NCI-H1092 (cell line): ENCODE measurements at regions not wholly inside any gene's neighbourhood (a gene's known extent, or its start where the extent isn't known, plus 50 kb on each side); places are given as distances from the start of the nearest gene placed in this dataset.
A peak's percentile ranks its signal among the peaks of the same experiment; 100 is the strongest.
"Not testable (repeated sequence)": the region's sequence is repeated elsewhere in the genome, so short reads cannot be mapped to it uniquely, and the experiment has no call there.

Source experiments
- DNase-seq: peaks from one replicate; lab custom pipeline; 2025; lab: John Stamatoyannopoulos, UW

DNA sequence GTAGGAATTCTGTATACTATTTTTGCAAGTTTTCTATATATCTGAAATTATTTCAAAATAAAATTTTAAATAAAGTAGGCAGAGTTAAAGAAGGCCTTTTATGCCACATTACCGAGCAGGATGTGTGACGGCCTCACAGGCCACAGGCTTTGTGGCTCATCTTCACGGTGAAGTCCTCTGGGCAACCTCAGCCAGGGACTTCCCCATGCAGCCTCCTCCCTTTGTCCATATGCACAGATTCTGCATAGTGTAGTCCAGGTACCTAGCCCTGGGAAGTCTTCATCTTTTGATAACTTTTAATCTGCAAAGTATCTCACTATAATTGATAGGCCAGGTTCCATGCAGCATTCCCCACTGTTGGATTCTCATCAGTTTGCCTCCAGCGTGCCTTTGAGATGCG, 62.8 kb downstream of the ARHGAP11B start:
- DNase-seq, result not testable (repeated sequence)

DNA sequence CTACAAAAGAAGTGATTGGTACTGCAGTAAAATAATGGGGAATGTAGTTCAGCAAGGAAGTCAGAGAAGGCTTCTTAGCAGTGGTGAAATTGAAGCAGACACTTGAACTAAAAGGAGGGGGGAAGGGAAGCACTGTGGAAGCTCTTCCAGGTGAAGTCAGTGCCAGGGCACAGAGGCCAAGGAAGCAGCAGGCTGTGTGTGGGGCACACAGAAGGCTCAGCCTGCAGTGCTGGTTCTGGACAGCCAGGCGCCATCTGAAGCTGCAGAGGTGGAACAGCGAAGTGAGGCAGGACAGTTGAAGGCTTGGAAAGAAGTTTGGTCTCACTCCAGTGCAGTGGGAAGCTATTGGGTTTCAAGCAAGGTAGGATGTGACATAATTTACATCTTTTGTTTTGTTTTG, 64.2 kb downstream of the ARHGAP11B start:
- DNase-seq, result not testable (repeated sequence)

DNA sequence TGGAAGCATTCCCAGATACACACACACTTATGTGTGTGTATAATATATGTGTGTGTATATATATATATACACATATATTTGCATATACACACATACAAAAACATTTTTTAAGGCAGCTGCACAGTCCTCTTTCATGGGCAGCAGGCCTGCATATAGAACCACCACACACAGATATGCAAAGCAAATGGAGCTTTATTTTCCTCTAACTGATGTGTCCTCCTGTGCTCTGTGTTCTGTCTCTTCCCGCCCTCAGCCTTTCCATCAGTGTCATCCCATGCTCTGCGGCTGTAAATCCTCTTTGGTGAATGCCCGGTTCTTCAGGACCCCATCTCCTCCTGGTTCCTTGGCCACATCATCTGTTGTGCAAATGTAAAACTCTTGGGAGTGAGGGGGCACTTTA, 69.9 kb downstream of the ARHGAP11B start:
- not testable (repeated sequence) for DNase-seq

DNA sequence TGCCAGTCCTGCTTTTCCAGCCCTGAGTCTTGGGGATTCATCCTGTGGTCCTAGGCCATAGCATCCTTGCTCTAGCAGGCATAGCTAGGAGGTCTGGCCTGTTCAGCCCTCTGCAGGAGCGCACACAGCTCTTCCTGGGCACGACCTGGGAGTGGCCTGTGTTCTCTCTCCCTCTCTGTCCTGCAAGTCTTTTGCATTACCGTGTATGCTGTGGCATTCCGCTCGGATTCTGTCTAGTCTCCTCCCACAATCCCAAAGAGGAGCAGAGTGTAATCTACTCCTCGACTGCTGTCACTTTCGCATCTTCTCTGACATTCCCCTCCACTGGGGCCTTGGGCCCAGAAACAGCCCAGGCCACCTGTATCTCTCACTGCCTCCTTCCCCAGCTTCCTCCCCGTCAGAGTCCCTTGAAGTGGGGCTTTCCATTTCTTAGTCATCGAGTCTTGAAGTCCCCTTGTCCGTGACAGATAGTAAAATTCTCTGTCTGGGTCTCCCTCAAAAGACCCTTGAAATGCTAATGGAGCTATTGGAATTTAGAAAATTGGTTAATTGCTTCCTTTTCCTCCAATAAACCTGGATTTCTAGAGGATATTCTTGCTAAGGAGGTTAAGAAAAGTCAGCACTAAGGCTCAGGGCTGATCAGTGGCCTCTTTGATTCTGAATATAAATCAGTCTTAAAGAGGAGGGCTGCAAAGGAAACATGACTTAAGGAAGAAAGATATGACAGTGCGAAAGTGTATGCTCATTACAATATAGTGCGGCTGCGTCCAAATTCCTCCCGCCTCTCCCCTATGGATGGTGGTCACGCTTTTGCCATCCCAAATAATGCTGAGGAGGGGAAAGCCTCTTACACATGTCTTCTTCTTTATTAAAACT, 70.7 kb downstream of the ARHGAP11B start:
- not testable (repeated sequence) for DNase-seq

DNA sequence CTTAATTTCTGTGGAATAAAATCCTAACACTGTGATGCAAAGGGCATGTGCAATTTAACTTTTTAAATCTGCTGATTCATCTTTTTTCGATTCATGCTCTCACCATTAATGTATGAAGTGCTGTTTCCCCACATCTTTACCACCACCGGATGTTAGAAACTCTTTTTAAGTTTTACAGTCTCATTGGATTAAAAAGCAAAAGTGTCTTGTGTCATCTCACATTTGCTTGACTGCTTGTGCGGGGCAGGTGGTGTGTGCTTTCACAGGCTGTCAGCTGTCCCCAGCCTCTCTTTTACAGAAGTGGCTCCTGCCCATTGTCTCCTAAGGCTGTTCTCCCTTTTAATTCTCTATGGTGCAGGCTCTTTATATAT, 71.4 kb downstream of the ARHGAP11B start:
- not testable (repeated sequence) for DNase-seq

DNA sequence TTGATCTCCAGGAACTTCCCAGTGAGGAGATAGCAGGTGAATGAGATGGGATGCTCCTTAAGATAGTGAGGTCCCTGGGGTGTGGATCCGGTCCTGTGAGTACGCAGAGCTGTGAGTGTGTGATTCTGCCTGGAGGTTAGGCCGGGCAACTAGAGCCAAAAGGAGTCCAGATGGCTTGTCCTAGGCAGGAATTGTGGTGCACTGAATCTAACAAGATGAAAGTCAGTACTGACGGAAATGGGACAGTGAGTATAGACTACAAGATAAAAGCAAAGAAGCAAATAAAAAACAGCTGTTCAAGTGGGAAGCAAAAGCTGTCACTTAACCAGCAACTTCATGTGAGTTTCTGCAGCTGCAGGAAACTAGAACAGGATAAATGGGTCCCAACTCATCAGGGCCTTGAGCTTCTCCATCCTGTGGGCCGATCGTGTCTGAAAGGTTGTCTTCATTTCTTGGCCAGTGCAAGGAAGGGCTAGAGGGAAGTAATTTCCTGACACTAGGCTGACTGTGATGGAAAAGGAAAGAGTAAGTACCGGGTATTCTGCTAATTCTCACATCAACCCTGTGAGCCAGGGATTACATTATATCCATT, 74.2 kb downstream of the ARHGAP11B start:
- not testable (repeated sequence) for DNase-seq

DNA sequence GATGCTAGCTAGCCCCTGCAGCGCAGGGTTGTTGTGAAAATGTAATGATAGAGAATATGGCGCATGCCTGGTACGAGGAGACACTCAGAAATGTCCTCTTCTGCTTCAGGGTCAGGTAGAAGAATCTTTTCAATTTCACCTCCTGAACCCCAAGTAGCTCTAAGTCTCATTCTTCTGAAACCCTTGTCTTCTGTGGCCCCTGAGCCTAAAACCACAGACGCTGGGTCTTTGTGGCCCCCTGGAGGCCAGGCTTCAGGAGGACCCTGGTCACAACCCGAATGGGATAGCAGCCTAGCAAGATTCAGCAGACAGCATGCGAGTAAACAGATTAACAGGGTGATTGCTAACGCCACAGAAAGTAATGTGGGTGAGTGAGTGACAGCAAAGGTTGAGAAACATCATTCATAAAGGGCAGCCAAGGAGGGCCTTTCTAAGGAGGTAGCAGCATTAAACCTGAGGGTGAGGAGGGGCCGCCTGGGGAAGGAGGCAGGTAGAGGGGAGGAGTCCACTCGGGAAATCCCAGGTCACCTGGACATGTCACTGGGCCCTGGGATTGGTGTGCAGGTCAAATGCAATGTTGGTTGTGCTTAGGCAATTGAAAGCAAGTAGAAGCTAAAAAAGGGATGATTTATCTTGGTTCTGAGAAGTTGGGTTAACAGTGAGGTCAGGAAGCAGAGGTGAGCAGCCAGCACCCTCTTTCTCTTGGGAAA, 82.2 kb downstream of the ARHGAP11B start:
- not testable (repeated sequence) for DNase-seq

DNA sequence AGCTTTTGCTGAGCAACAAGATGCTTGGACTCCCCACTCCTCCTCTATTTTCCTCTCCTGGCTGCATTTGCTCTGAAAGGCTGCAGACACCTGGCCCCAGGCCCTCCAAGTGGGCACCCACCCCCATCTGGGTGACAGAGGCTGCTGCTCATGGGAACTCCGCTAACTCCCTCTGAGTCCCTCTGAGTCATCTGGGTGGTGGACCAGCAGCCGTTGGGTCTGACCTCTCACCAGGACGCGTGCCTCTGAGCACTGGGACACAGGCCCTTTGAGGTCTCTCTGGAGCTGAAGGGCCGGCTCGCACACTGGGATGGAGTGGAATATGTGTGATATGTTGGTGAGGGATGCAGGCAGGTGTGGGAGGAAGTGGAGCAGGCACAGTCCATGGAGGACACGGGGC, 82.9 kb downstream of the ARHGAP11B start:
- DNase-seq, result not testable (repeated sequence)

DNA sequence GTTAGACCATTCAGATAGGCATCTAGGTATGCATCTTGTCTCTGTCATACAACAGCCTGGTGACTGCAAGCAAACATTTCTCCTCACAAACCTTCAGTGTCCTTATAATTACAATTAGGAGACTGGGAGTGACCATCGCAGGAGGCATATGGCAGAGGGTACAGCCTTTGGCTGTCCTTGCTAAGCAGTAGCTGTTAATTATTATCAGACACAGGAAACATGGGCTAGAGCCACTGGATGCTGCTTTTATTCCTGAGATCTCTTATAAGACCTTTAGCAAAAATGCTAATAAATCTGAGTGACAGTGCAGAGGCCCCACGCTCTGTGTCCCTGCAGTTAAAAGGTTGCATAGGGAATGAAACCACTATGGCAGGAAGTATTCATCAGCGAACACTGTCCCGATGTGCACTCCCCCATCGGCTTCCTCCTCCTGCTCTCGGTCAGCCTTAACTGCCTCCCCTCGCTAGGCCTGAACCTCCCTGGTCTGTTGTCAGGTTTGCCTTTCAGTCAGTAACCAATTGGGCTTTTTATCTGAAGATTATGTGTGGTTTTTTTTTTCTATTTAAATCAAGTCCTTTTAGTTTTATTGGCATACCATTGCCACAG, 92.2 kb downstream of the ARHGAP11B start:
- not testable (repeated sequence) for DNase-seq

DNA sequence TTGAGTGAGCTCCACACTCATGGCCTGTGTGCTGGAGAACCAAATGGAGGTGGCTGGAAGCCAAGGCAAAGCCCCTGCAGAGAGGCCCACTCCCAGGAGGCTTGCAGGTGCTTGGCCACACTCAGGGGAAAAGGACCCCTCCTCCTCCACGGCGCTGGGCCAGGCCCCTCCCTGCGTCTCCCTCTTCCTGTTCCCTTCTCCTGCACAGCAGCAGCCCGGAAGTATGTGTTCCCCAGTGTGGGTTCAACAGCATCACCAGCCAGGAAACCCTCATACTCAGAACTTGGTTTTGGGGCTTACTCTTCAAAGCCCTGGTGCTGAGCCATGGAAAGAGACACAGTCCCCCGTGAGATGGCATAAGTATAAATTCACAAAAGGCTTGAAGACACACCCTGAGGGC, 93.4 kb downstream of the ARHGAP11B start:
- peak; percentile 17 for DNase-seq

DNA sequence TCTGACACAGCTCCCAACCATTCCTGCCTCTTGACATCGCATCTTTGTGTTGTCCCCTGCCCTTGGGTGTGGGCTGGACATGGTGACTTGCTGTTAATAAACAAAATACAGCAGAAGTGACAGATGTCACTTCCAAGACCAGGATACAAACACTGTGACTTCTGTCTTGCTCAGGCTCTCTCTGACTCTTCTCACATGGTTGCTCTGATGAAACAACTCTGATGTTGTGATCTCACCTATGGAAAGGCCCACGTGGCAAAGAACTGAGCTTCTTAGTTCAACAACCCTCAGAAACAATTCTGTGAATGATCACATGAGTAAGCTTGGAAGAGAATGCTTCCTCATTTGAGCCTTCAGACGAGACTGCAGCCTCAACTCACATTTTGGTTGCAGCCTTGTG, 94.9 kb downstream of the ARHGAP11B start:
- DNase-seq, result not testable (repeated sequence)

DNA sequence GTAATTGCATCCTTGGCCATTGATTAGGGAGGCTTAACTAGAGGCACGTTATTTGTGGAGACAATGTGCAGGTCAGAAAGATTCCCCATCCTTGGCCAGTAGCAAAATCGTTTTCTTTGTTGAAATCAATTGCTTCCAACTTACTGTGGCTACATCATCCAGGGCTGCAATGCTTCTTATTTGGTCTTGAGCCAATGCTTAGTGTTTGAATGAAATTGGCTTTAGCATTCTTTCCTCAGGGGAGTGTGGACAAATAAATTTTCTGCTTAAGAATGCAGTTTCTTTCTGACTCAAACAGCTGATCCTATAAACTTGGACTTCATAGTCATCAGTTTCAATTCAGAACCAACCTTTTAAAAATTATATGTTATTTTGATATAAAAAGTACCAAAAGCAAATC, 95.6 kb downstream of the ARHGAP11B start:
- DNase-seq, result not testable (repeated sequence)

DNA sequence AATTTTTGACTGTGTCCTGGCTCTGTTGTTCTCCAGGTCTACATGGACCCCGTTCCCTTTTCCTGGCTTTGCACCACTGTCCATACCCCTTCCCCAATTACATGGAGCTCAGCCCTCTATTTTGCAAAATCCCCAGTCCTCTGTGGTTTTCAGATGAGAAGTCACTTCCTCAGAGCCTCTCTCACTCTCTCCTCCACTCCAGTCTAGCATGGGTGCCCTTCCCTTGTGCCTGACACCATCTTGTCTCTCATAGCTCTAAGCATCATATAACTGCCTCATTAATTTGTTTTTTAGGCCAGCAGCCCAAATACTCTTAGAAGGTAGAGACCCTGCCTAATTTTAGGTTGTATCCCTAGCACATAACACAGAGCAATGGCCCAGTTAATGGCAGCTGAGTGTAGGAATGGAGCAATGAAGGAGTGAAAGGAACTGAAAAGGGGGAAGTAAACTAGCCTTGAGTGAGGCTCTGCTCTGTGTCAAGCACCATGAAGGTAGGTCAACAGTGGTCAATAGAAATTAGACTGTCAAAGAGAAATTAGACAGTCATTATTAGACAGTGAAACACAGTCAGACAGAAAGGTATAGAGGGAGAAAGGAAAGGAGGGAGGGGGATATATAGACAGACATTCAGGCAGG, 97.7 kb downstream of the ARHGAP11B start:
- DNase-seq, result not testable (repeated sequence)

DNA sequence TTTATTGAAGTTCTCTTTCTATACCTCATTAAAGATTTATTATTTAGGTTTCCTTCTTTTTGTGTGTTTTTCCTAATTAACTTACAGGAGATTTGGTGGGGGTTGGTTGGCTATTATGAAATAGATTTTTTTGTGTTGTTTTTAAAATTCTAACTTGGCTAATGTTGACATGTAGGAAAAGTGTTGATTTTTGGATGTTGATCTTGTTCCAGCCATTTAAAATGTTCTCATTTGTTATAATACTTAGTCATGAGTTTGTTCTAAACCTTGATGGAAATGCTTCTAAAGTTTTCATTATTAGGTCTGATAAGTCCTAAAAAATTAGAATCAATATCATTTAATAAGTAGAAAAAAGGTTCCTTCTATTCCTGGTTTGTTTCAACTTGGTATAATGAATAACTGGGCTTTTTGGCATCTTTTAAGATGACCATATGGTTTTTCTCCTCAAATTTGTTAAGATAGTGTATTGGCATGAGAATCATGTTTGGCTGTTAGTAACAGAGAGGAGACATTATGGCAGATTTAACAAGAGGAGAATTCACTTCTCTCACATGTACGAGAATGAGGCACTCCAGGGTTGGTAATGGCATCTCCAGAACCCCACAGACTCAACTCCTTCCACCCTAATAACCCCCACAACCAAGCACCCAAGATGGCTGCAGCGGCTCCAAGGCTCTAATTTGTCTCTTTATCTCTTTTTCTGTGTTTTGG, 104.1 kb downstream of the ARHGAP11B start:
- not testable (repeated sequence) for DNase-seq

DNA sequence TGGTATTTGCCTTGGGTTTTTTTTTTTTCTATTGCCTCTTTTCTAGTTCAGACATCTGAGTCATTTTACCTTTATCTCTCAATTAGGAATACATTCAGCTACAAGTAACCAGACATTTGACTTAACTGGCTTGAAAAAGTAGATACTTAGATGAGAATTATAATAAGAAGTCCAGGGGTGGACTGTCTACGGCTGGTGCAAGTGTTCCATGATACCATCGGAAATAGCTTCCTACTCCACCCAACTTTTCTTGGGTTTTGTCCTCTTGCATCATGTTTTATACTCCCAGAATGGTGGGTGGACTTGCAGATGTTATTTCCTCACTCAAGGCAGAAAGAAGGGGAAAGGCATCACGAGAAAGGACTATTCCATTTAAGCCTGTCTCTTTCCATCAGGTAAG, 104.7 kb downstream of the ARHGAP11B start:
- not testable (repeated sequence) for DNase-seq

DNA sequence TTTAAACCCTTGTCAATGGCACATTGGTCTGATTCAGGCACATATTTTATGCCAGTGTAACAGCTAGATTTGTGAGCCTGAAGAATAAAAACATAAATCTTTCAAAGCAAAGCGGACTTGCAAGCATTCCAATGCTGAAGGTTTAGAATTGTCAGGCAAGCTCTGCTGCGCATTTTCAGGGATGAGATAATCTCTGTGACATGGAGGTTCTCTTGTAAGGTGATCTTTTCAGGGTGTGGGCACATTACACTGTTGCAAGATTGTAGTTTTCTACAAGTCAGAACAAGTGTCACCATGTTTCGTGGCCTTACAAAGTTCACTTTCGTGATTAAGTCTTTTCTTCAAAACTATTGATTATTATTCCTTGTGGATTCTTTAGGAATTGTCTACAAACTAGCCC, 106.2 kb downstream of the ARHGAP11B start:
- not testable (repeated sequence) for DNase-seq

DNA sequence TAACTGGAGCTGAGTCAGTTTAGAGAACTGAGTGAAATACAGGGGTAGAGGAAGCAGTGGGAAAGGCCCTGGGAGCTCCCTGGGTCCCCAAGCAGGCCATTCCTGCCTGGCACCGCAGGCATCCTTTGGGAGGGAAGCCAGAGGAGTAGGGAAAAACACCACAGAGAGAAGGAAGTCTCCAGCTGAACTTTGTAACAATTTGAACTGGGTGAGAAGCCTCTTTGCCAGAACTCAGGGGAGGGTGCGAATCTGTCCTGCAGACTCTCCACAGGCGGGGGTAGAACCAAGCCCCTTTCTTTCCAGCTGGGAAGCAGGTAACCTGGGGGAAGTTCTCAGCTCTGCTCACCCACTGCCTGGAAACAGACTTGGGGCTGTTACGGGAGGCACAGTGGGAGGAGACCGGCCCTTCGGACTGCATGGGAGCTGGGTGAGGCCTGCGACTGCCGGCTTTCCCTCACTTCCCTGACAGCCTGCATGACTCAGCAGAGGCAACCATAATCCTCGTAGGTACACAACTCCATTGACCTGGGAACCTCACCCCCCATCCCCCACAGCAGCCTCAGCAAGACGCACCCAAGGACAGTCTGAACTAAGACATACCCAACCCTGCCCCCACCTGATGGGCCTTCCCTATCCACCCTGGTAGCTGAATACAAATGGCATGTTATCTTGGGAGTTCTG, 110.1 kb downstream of the ARHGAP11B start:
- not testable (repeated sequence) for DNase-seq

DNA sequence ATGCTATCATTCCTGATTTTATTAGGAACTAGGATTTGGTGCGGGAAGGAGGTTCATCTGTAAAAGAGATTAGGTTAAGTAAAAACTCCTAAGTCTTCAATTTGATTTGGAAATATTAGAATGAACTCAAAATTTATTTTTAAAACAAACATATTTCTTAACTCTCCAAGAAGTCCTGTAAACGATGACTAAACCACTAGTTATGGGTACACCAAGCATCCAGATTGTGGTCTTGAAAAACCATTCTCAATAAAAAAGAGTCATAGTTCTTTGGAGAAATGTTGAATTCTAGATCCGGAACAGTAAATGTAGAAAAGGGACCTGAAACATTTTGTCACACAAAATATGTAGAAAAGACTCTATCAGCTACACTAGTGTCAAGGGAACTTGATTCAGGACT, 116.9 kb downstream of the ARHGAP11B start:
- not testable (repeated sequence) for DNase-seq

DNA sequence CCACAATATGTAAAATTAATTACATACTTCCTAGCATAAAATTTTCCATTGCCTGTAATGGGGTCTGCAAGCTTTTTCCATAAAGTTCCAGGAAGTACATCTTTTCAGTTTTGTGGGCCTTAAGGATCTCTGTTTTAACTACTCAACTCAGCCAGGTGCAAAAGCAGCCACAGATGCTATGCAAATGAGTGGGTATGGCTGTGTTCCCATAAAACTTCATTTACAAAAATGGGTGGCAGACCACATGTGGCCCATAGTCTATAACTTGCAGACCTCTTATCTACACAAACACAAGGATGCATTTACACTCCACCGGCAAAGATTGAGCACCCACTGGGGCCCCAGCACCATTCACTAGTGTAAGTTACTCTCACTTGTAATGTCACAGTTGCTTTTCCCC, 123.1 kb downstream of the ARHGAP11B start:
- not testable (repeated sequence) for DNase-seq

DNA sequence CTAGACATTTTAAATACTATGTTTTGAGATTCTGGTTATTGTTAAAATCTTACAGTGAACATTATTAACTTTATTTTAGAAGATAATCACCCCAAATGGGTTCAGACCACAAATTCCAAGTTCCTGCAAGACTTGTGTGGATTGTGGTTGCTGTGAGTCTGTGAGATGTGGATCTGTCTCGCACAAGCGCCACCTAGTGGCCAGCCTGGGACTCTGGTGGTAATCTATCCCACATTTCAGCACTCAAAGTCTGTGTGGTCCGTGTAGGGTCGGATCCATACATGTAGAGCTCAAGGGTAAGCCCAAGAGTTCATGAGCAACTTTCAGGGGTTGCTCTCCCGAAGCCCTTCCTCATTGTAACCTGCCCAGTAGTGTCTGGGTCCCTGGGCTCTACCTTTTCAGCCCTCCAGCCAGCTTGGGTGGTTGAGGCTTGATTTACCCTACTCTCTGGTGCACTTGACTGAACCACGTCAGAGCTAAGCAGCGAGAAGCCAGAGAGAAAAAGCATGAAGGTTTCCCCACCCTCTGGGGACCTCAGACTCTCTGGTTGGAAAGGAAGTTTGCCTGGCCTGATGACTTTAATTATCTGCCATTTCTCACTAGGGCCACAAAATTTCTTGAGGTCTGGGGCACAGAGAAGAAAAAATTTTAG, 129.2 kb downstream of the ARHGAP11B start:
- not testable (repeated sequence) for DNase-seq
